ENCODE measurements at regions not wholly inside any gene's neighbourhood (a gene's known extent, or its start where the extent isn't known, plus 50 kb on each side); places are given as distances from the start of the nearest gene placed in this dataset.
"Not testable (repeated sequence)": the region's sequence is repeated elsewhere in the genome, so short reads cannot be mapped to it uniquely, and the experiment has no call there.

DNA sequence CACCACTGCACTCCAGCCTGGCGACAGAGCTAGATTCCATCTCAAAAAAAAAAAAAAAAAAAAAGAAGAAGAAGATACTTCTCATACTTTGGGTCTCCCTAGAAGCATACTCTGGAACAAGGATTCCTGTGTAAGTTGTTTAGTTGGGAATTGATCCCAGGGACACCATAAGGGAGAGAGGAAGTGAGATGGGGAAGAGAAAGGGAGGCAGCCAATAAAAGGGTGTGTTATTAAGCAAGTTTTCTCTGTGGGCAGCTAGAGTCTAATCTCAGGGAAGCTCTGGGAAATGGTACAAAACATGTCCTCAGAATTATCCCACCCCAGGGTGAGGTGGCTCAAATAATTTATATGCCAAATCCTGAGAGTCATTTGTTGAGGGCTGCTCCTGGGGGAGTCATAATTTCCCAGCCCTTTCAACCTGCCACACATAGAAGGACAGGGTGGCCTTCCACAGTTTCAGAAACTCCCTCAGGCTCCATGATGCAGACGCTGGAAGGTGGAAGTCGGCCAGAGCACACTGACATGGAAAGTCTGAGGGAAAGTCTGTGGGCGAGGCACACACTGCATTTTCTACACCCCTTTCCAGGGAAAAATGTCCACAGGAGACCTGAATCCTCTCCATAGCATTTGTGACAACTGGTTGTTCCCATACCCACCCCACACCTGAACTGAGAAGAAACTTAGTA is 86.4 kb upstream of the SLC4A7 start:
- no peaks in the 10 kb centered on the region for H3K36me3 Mint-ChIP-seq (ENCODE audit: low read depth)
- no peaks in the 10 kb centered on the region for H3K27me3 Mint-ChIP-seq
- no peak for DNase-seq
- intact Hi-C loops (cut with micrococcal nuclease), result no loop called here
- no peak overlapping the region for H3K27ac Mint-ChIP-seq
- H3K4me3 Mint-ChIP-seq, result no peak overlapping the region
- no peaks in the 10 kb centered on the region for H3K9me3 Mint-ChIP-seq
- peaks cover 3% of the 10 kb centered on the region for H3K4me1 Mint-ChIP-seq

DNA sequence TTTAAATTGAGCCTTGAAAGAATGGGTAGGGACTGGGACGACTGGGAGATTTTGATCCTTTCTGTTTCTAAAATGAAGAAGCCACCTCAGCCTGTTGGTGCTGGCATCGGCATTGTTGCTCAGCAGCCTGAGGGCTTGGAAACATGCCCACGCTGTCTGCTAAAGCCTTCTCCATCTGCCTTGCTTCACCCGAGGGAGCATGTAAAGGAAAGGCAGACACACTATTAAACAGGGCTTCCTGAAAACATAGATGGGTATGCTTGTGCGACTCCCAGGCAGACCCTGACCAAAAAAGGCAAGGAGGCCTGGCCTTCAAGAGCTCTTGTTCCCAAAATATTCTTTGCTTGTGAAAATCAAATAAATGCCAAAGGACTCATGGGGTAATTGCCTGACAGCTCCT is 84.2 kb upstream of the SLC4A7 start:
- no peak overlapping the region for H3K4me3 Mint-ChIP-seq
- no peaks in the 10 kb centered on the region for H3K9me3 Mint-ChIP-seq
- no peaks in the 10 kb centered on the region for H3K4me1 Mint-ChIP-seq
- no peaks in the 10 kb centered on the region for H3K36me3 Mint-ChIP-seq (ENCODE audit: low read depth)
- no peak overlapping the region for H3K27ac Mint-ChIP-seq
- DNase-seq, result no peak
- intact Hi-C loops (cut with micrococcal nuclease), result no loop called here
- no peaks in the 10 kb centered on the region for H3K27me3 Mint-ChIP-seq

DNA sequence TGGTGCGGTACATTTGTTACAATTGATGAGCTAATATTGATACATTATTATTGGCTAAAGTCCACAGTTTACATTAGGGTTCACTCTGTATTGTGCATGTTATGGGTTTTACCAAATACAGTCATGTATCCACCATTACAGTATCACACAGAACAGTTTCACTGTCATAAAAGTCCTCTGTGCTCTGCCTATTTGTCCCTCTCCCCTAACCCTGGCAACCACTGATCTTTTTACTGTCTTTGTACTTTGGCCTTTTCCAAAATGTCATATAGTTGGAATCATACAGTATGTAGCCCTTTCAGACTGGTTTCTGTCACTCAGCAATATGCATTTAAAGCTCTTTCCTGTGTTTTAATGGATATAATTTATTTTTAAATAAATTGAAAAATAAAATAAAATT is 83.1 kb upstream of the SLC4A7 start:
- intact Hi-C loops (cut with micrococcal nuclease), result no loop called here
- Mint-ChIP-seq H3K9me3 (no peaks in the 10 kb centered on the region), H3K27ac (no peak overlapping the region), H3K27me3 (no peaks in the 10 kb centered on the region), H3K4me3 (no peak overlapping the region), H3K36me3 (ENCODE audit: low read depth) (no peaks in the 10 kb centered on the region), H3K4me1 (no peaks in the 10 kb centered on the region)
- no peak for DNase-seq

DNA sequence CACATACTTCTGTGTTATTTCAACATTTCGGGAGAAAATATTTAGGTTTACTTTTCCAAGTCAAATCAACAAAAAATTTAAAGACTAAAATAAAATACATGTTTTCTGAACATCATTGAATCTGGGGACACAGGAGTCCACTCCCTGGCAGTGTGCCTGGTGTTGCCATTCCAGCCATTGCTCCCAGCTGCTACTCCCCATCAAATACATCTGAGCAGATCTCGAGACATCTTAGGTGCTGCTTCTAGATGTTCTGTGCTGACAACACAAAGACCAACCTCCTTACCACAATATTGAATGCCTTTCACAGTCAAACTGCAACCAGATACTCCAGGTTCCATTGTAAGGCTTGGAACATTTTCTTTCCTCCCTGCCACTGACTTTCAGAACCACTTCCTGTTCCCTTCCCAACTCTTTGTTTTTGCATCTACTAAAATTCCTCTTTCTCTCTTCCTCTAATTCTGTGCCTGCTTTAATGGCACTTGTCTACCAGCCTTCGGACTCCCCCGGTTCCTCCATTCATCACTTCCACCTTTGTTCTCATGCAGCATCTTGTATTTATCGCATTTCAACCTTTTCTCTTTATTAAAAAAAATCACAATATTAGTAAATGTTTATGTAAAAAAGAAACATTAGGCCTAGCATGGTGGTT is 81.1 kb upstream of the SLC4A7 start:
- H3K4me3 Mint-ChIP-seq, result no peak overlapping the region
- no peaks in the 10 kb centered on the region for H3K9me3 Mint-ChIP-seq
- no peak overlapping the region for H3K27ac Mint-ChIP-seq
- no peaks in the 10 kb centered on the region for H3K27me3 Mint-ChIP-seq
- no peak for DNase-seq
- no peaks in the 10 kb centered on the region for H3K36me3 Mint-ChIP-seq (ENCODE audit: low read depth)
- intact Hi-C loops (cut with micrococcal nuclease), result no loop called here
- no peaks in the 10 kb centered on the region for H3K4me1 Mint-ChIP-seq

DNA sequence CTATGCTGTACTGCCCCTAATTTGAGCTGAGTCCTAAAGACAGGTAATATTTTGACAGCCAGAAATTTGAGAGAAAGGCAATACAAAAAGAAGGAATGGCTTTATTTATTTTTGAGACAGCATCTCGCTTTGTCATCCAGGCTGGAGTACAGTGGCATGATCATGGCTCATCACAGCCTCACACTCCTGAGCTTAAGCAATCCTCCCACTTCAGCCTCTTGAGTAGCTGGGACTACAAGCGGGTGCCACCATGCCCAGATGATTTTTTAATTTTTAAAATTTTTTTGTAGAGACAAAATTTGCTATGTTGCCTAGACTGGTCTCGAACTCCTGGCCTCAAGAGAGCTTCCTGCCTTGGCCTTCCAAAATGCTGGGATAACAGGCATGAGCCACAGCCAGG is 77.4 kb upstream of the SLC4A7 start:
- Mint-ChIP-seq H3K4me1 (no peaks in the 10 kb centered on the region), H3K4me3 (no peak overlapping the region), H3K27me3 (no peaks in the 10 kb centered on the region), H3K9me3 (no peaks in the 10 kb centered on the region), H3K27ac (no peak overlapping the region), H3K36me3 (ENCODE audit: low read depth) (no peaks in the 10 kb centered on the region)
- no peak for DNase-seq
- intact Hi-C loops (cut with micrococcal nuclease), result no loop called here

DNA sequence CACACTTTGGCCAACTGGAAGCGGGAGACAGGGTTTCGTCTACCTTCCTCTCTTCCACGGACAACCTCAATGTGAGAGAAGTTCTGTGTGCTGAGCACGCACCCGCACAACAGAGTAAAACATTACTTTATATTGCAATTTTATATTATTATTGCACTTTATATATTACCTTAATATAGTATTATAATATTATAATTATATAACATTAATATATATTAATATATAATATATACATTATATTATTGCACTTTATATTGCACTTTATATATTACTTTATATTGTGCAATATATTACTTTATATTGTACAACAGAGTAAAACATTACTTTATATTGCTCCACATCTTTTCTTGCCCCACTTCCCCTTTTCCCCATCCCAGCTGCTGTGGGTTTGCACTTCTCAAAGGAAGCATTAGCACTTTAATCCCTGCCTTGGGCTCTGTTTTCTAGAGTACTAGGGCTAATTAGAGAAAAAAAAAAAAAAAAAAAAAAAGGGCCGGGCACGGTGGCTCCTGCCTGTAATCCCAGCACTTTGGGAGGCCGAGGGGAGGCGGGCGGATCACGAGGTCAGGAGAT is 76.4 kb upstream of the SLC4A7 start:
- H3K27ac Mint-ChIP-seq, result no peak overlapping the region
- peaks cover 5% of the 10 kb centered on the region for H3K27me3 Mint-ChIP-seq
- DNase-seq, result no peak
- H3K4me1 Mint-ChIP-seq, result no peaks in the 10 kb centered on the region
- H3K9me3 Mint-ChIP-seq, result no peaks in the 10 kb centered on the region
- intact Hi-C loops (cut with micrococcal nuclease), result no loop called here
- no peak overlapping the region for H3K4me3 Mint-ChIP-seq
- no peaks in the 10 kb centered on the region for H3K36me3 Mint-ChIP-seq (ENCODE audit: low read depth)

DNA sequence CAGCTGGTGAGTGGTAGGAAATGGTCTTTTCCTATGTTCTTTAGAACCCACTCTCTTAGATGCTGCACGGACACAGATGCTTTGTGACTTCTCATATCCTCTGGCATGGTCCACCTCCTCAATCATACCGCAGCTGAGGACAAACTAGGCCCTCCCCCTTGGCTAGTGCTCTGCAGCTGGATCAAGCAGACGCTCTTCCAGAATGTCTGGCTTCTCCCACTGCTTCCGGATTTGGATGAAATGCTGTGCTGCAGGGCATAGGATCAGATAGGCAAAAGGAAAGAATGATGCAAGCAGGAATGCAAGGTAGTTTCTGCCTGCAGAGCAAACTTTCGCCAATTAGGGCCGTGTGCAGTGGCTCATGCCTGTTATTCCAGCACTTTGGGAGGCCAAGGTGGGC is 75.7 kb upstream of the SLC4A7 start:
- H3K27ac Mint-ChIP-seq, result no peak overlapping the region
- H3K4me3 Mint-ChIP-seq, result no peak overlapping the region
- peaks cover 5% of the 10 kb centered on the region for H3K27me3 Mint-ChIP-seq
- intact Hi-C loops (cut with micrococcal nuclease), result no loop called here
- no peaks in the 10 kb centered on the region for H3K36me3 Mint-ChIP-seq (ENCODE audit: low read depth)
- H3K9me3 Mint-ChIP-seq, result no peaks in the 10 kb centered on the region
- no peaks in the 10 kb centered on the region for H3K4me1 Mint-ChIP-seq
- no peak for DNase-seq

DNA sequence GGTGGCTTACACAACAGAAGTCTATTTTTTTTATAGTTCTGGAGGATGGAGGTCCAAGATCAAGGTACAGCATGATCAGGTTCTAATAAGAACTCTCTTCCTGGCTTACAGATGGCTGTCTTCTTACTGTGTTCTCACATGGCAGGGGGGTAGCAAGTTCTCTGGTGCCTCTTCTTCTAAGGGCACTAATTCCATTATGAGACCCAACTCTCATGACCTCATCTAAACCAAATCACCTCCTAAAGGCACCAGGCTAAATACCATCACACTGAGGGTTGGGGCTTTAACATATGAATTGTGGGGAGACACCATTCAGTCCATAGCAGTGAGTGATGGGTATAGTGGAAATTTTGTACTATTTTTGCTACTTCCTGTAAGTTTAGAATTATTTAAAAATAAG is 75.2 kb upstream of the SLC4A7 start:
- no peak for DNase-seq
- Mint-ChIP-seq H3K4me3 (no peak overlapping the region), H3K27me3 (peaks cover 7% of the 10 kb centered on the region), H3K27ac (no peak overlapping the region), H3K9me3 (no peaks in the 10 kb centered on the region), H3K36me3 (ENCODE audit: low read depth) (no peaks in the 10 kb centered on the region), H3K4me1 (no peaks in the 10 kb centered on the region)
- intact Hi-C loops (cut with micrococcal nuclease), result no loop called here

DNA sequence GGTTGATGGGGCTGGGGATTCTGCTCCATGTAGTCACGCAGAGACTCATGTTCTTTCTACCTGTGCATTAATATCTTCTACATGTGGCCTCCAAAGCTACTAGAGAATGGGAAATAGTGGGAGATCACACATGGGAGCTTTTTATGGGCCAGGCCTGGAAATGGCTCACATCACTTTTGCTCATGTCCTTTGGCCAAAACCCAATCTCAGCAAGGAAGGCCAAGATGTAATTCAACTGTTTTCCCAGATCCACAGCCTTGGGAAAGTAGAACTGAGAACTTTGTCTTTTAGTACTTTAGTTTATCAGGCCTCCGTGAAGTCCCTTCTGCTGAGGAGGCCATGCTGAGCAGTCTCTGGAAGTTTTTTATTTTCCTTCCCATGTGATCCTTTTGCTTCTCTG is 73.2 kb upstream of the SLC4A7 start:
- H3K4me3 Mint-ChIP-seq, result no peak overlapping the region
- no peak overlapping the region for H3K27ac Mint-ChIP-seq
- DNase-seq, result no peak
- H3K9me3 Mint-ChIP-seq, result peaks cover 2% of the 10 kb centered on the region
- no peaks in the 10 kb centered on the region for H3K4me1 Mint-ChIP-seq
- intact Hi-C loops (cut with micrococcal nuclease), result no loop called here
- H3K36me3 Mint-ChIP-seq (ENCODE audit: low read depth), result no peaks in the 10 kb centered on the region
- H3K27me3 Mint-ChIP-seq, result peaks cover 9% of the 10 kb centered on the region

DNA sequence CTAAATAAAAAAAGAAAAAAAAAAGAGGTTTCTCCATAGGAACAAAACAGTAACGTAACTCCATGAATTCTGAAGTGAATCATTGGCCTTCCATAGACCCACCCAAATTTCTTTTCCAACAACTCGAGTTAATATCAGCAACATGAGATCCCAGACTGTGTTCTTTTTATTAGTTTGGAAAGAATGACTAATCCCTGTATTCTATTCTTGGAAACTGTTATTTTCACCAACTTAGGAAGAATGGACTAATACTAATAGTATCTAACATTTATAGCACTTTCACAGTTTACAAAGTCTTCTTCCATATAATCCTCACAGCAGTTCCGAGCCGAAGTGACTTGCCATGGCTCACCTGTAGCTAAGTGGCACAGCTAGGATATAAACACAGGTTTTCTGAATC is 72.7 kb upstream of the SLC4A7 start:
- Mint-ChIP-seq H3K36me3 (ENCODE audit: low read depth) (no peaks in the 10 kb centered on the region), H3K9me3 (peaks cover 8% of the 10 kb centered on the region), H3K27me3 (peaks cover 14% of the 10 kb centered on the region), H3K4me1 (no peaks in the 10 kb centered on the region), H3K4me3 (no peak overlapping the region), H3K27ac (no peak overlapping the region)
- no peak for DNase-seq
- intact Hi-C loops (cut with micrococcal nuclease), result no loop called here

DNA sequence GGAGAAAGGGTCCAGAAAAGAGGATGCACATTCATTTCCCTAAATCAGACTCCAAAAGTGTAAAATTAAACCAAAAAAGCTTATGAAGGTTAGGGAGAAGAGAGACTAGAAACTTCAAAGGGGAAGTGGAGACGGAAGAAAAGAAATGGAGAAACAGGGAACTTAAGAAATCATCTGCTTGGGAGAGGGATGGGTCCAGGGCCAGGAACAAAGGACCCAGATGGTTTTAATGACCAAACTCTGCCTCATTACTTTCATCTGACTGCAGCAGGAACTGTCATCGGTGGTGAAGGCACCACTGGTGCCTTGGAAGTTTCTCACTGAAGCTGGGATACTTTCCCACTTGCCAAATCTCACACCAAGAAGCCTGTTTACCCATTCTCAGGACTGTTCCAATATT is 70.5 kb upstream of the SLC4A7 start:
- H3K9me3 Mint-ChIP-seq, result peaks cover 13% of the 10 kb centered on the region
- no peak overlapping the region for H3K4me3 Mint-ChIP-seq
- H3K36me3 Mint-ChIP-seq (ENCODE audit: low read depth), result no peaks in the 10 kb centered on the region
- intact Hi-C loops (cut with micrococcal nuclease), result no loop called here
- H3K27ac Mint-ChIP-seq, result no peak overlapping the region
- no peaks in the 10 kb centered on the region for H3K4me1 Mint-ChIP-seq
- no peak for DNase-seq
- H3K27me3 Mint-ChIP-seq, result peaks cover 20% of the 10 kb centered on the region

DNA sequence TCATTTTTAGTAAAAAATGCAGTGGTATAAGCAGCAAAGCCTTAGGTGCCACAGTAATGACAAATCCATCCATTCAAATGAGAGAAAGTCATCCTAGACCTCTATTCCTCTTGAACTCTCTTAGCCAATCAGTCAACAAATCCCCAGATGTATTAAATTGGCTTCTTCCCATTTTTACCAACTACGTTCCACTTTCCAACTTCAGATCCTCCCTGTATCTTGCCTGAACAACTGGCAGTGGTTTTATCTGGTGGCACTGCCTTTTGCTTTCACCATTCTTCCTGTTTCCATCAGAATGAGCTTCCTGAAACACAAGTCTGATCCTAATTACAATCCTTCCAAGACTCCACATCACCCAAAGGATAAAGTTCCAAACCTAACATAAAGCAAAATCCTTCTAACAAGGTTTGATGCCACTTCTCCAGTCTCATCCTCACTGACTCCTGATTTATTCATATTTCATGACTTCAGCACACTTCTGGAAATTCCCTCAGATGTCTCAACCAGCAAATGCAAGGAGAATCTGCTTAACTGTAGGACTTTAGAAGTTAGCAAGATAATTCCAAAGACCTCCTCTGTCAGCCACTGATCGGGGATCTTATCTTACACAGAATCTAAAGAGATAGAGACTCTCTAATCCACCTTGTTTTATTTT is 69.8 kb upstream of the SLC4A7 start:
- DNase-seq, result no peak
- Mint-ChIP-seq H3K4me1 (no peaks in the 10 kb centered on the region), H3K27ac (no peak overlapping the region), H3K9me3 (peaks cover 13% of the 10 kb centered on the region), H3K36me3 (ENCODE audit: low read depth) (no peaks in the 10 kb centered on the region), H3K27me3 (peaks cover 20% of the 10 kb centered on the region), H3K4me3 (no peak overlapping the region)
- intact Hi-C loops (cut with micrococcal nuclease), result no loop called here

DNA sequence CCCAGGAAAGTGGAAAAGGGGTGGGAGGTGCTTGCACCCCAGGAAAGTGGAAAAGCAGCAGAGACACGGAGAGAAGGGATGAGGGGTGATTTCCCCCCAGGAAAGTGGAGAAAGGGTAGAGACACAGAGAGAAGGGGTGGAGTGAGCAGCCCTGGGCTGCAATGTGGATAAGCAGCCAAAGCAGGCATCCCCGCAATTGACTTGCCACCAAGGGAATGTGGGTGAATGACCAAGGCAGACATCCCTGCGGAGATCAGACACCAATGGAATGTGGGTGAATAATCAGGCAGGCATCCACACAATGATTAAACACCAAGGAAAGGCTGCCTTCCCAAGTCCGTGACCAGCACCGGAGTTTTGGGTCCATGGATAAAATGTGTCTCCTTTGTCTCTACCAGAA is 68.5 kb upstream of the SLC4A7 start:
- Mint-ChIP-seq H3K27me3 (peaks cover 20% of the 10 kb centered on the region), H3K9me3 (peaks cover 13% of the 10 kb centered on the region)
- H3K36me3 Mint-ChIP-seq (ENCODE audit: low read depth); H3K4me3 Mint-ChIP-seq; H3K27ac Mint-ChIP-seq; DNase-seq; H3K4me1 Mint-ChIP-seq; intact Hi-C loops (cut with micrococcal nuclease): not testable (repeated sequence)

DNA sequence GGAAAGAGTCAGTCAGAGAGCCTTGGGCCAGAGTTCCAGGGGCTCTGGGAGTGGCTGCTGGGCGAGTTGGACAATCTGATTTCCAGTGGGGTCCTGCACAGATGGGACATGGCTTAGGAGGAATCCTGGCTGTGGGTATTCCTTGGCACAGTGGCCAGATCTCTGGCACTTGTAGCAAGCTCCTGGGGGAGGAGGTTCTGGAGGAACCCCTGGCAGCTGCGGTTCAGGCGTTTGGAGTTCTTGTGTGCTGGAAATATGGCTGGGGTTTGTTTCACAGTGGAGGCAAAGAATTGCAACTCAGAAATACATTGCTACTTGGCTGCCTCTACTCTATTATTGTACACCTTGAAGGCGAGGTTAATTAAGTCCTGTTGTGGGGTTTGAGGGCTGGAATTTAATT is 67.2 kb upstream of the SLC4A7 start:
- H3K36me3 Mint-ChIP-seq (ENCODE audit: low read depth); H3K27ac Mint-ChIP-seq: not testable (repeated sequence)
- peaks cover 19% of the 10 kb centered on the region for H3K27me3 Mint-ChIP-seq

More for the DNA sequence above, 67.2 kb upstream of the SLC4A7 start:
- H3K4me3 Mint-ChIP-seq; H3K4me1 Mint-ChIP-seq; intact Hi-C loops (cut with micrococcal nuclease); DNase-seq: not testable (repeated sequence)
- H3K9me3 Mint-ChIP-seq, result peaks cover 13% of the 10 kb centered on the region
